ENCODE measurements at regions not wholly inside any gene's neighbourhood (a gene's known extent, or its start where the extent isn't known, plus 50 kb on each side); places are given as distances from the start of the nearest gene placed in this dataset.

DNA sequence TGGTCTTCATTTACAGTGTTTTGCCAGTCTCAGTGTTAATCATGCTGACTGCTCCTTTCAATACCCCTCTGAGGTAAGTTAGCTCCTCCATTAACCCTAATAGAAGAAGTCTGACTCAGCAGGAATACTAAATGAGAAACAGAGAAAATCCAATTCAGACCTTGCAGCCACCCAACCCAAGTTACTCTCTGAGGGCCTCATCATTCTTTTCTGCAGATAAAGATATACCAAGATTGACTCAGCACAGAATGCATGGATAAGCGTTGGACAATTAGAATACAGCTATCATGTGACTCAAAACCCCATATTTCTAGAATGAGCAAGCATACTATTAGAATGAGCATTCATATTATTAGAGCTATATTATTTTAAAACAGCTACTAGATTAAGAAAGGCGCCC lies 389.1 kb upstream of the SGO1 start:
- no peak for TF ChIP-seq KLF10 (tag by site-specific recombination; IDR thresholded peaks at IDR 0.05)
- TF ChIP-seq KLF16 (tag by site-specific recombination; IDR thresholded peaks at IDR 0.05), result no peak
- no peak for TF ChIP-seq HOXC10 (CRISPR knock-in tag; IDR thresholded peaks at IDR 0.05)
- TF ChIP-seq ZNF473 (tag by site-specific recombination; IDR thresholded peaks at IDR 0.05), result no peak
- TF ChIP-seq, protein P1, sequence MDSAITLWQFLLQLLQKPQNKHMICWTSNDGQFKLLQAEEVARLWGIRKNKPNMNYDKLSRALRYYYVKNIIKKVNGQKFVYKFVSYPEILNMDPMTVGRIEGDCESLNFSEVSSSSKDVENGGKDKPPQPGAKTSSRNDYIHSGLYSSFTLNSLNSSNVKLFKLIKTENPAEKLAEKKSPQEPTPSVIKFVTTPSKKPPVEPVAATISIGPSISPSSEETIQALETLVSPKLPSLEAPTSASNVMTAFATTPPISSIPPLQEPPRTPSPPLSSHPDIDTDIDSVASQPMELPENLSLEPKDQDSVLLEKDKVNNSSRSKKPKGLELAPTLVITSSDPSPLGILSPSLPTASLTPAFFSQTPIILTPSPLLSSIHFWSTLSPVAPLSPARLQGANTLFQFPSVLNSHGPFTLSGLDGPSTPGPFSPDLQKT (IDR thresholded peaks at IDR 0.05; ENCODE audit: borderline replicate concordance, low read depth, low read length), result no peak
- no peak for TF ChIP-seq GLIS1 (tag by site-specific recombination; IDR thresholded peaks at IDR 0.05)
- TF ChIP-seq, protein P2, sequence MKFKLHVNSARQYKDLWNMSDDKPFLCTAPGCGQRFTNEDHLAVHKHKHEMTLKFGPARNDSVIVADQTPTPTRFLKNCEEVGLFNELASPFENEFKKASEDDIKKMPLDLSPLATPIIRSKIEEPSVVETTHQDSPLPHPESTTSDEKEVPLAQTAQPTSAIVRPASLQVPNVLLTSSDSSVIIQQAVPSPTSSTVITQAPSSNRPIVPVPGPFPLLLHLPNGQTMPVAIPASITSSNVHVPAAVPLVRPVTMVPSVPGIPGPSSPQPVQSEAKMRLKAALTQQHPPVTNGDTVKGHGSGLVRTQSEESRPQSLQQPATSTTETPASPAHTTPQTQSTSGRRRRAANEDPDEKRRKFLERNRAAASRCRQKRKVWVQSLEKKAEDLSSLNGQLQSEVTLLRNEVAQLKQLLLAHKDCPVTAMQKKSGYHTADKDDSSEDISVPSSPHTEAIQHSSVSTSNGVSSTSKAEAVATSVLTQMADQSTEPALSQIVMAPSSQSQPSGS (tag by site-specific recombination; IDR thresholded peaks at IDR 0.05; ENCODE audit: low read depth), result no peak
- no peak for TF ChIP-seq ZNF433 (tag by site-specific recombination; IDR thresholded peaks at IDR 0.05; ENCODE audit: low read depth)
- TF ChIP-seq ZNF354C (tag by site-specific recombination; IDR thresholded peaks at IDR 0.05; ENCODE audit: borderline replicate concordance, low read depth), result no peak
- no peak for TF ChIP-seq ZNF521 (tag by site-specific recombination; IDR thresholded peaks at IDR 0.05)
- TF ChIP-seq EGR2 (tag by site-specific recombination; IDR thresholded peaks at IDR 0.05; ENCODE audit: low read depth), result no peak
- TF ChIP-seq ZNF76 (tag by site-specific recombination; IDR thresholded peaks at IDR 0.05; ENCODE audit: borderline replicate concordance, low read depth), result no peak
- no peak for TF ChIP-seq ZFP3 (tag by site-specific recombination; IDR thresholded peaks at IDR 0.05; ENCODE audit: low read depth)
- TF ChIP-seq, protein P3, sequence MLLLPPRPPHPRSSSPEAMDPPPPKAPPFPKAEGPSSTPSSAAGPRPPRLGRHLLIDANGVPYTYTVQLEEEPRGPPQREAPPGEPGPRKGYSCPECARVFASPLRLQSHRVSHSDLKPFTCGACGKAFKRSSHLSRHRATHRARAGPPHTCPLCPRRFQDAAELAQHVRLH (tag by site-specific recombination; IDR thresholded peaks at IDR 0.05), result no peak
- Histone ChIP-seq H3K4me3 (ENCODE audit: low read depth, low read length) (no peak overlapping the region), H3K27ac (ENCODE audit: extremely low read depth, low read depth, low read length) (no peak overlapping the region), H3K4me1 (ENCODE audit: control insufficient read depth, insufficient read depth, low read length) (no peaks in the 10 kb centered on the region), H3K36me3 (ENCODE audit: control insufficient read depth in 2 of 2, insufficient read depth in 1 of 2, low read length in 2 of 2) (no peaks in the 10 kb centered on the region), H3K9me3 (ENCODE audit: control insufficient read depth, insufficient read depth, low read depth, low read length) (no peaks in the 10 kb centered on the region)
- ChIA-PET POLR2A (no interaction called here), CTCF (interaction anchor here (0.5 kb wide), 1 partner anchor 9 kb away, joined by 3 read pairs; no protein-coding TSS in a partner anchor)

DNA sequence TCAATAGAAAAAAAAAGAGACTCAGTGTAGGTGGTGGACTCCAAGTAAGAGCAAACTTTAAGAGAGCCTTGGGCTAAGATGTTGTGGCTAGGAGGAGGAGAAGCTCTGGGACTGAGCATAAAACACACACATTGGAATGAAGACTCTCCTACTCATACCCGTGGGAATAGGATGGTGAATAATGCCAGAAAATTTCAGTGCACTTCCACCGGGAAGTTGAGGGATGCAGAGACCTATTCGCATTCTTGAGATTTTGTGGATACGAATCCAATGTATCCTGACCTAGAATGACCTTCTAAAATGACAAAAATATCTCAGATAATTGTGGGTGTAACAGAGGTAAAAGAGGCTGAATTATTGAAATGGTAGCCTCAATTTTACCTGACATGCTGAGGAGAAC lies 388.7 kb upstream of the SGO1 start:
- no peak overlapping the region for H3K4me3 ChIP-seq (ENCODE audit: low read depth, low read length)
- H3K27ac ChIP-seq (ENCODE audit: extremely low read depth, low read depth, low read length), result no peak overlapping the region
- TF ChIP-seq YY2 (tag by site-specific recombination; IDR thresholded peaks at IDR 0.05), result no peak
- no peak for TF ChIP-seq ZBTB17 (tag by site-specific recombination; IDR thresholded peaks at IDR 0.05)
- TF ChIP-seq, protein P4, sequence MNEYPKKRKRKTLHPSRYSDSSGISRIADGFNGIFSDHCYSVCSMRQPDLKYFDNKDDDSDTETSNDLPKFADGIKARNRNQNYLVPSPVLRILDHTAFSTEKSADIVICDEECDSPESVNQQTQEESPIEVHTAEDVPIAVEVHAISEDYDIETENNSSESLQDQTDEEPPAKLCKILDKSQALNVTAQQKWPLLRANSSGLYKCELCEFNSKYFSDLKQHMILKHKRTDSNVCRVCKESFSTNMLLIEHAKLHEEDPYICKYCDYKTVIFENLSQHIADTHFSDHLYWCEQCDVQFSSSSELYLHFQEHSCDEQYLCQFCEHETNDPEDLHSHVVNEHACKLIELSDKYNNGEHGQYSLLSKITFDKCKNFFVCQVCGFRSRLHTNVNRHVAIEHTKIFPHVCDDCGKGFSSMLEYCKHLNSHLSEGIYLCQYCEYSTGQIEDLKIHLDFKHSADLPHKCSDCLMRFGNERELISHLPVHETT (tag by site-specific recombination; IDR thresholded peaks at IDR 0.05), result no peak
- TF ChIP-seq SP7 (tag by site-specific recombination; IDR thresholded peaks at IDR 0.05), result no peak
- TF ChIP-seq ZNF747 (tag by site-specific recombination; IDR thresholded peaks at IDR 0.05), result no peak
- TF ChIP-seq, protein P5, sequence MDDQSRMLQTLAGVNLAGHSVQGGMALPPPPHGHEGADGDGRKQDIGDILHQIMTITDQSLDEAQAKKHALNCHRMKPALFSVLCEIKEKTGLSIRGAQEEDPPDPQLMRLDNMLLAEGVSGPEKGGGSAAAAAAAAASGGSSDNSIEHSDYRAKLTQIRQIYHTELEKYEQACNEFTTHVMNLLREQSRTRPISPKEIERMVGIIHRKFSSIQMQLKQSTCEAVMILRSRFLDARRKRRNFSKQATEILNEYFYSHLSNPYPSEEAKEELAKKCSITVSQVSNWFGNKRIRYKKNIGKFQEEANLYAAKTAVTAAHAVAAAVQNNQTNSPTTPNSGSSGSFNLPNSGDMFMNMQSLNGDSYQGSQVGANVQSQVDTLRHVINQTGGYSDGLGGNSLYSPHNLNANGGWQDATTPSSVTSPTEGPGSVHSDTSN (CRISPR knock-in tag; IDR thresholded peaks at IDR 0.05), result no peak
- no peak for TF ChIP-seq ZNF133 (tag by site-specific recombination; IDR thresholded peaks at IDR 0.05)
- TF ChIP-seq ZNF394 (tag by site-specific recombination; IDR thresholded peaks at IDR 0.05; ENCODE audit: borderline replicate concordance), result no peak
- TF ChIP-seq ZNF768 (tag by site-specific recombination; IDR thresholded peaks at IDR 0.05), result no peak
- TF ChIP-seq, protein P6, sequence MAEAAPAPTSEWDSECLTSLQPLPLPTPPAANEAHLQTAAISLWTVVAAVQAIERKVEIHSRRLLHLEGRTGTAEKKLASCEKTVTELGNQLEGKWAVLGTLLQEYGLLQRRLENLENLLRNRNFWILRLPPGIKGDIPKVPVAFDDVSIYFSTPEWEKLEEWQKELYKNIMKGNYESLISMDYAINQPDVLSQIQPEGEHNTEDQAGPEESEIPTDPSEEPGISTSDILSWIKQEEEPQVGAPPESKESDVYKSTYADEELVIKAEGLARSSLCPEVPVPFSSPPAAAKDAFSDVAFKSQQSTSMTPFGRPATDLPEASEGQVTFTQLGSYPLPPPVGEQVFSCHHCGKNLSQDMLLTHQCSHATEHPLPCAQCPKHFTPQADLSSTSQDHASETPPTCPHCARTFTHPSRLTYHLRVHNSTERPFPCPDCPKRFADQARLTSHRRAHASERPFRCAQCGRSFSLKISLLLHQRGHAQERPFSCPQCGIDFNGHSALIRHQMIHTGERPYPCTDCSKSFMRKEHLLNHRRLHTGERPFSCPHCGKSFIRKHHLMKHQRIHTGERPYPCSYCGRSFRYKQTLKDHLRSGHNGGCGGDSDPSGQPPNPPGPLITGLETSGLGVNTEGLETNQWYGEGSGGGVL (tag by site-specific recombination; IDR thresholded peaks at IDR 0.05), result no peak
- TF ChIP-seq TRIM28 (IDR thresholded peaks at IDR 0.05; ENCODE audit: borderline replicate concordance, low read length), result no peak
- H3K4me1 ChIP-seq (ENCODE audit: control insufficient read depth, insufficient read depth, low read length), result no peaks in the 10 kb centered on the region
- POLR2A ChIA-PET, result no interaction called here
- no peaks in the 10 kb centered on the region for H3K9me3 ChIP-seq (ENCODE audit: control insufficient read depth, insufficient read depth, low read depth, low read length)
- CTCF ChIA-PET, result interaction anchor here (0.5 kb wide), 1 partner anchor 9 kb away, joined by 3 read pairs; no protein-coding TSS in a partner anchor
- H3K36me3 ChIP-seq (ENCODE audit: control insufficient read depth in 2 of 2, insufficient read depth in 1 of 2, low read length in 2 of 2), result no peaks in the 10 kb centered on the region
